ENCODE measurements at regions not wholly inside any gene's neighbourhood (a gene's known extent, or its start where the extent isn't known, plus 50 kb on each side); places are given as distances from the start of the nearest gene placed in this dataset.
A peak's percentile ranks its signal among the peaks of the same experiment; 100 is the strongest.

GRCh38 chr20:10771435-10772140 lies 97.8 kb upstream of the JAG1 start:
- Histone ChIP-seq H2AFZ (replicated peaks; ENCODE audit: low read length, poor library complexity) (no peak overlapping the region), H2AK5ac (ENCODE audit: low read depth, low read length) (no peak overlapping the region), H3K4me3 (ENCODE audit: insufficient read depth, low read depth, low read length) (no peak overlapping the region), H3K36me3 (ENCODE audit: control insufficient read depth, insufficient read depth, low read length) (no peaks in the 10 kb centered on the region), H4K91ac (ENCODE audit: insufficient read depth, low read depth, low read length) (no peak overlapping the region), H2AK9ac (replicated peaks; ENCODE audit: low read depth, low read length, poor library complexity) (no peak overlapping the region), H4K8ac (ENCODE audit: low read depth in 2 of 2, low read length in 2 of 2) (no peak overlapping the region), H3K79me1 (ENCODE audit: low read depth in 1 of 2, low read length in 2 of 2) (no peaks in the 10 kb centered on the region), H2BK5ac (ENCODE audit: low read depth, low read length, poor library complexity, severe bottlenecking) (no peak overlapping the region), H4K20me1 (ENCODE audit: insufficient read depth, low read length) (no peaks in the 10 kb centered on the region), H2BK20ac (ENCODE audit: low read depth, low read length) (no peak overlapping the region), H3K9me1 (ENCODE audit: insufficient read depth, low read length) (no peaks in the 10 kb centered on the region), H3K56ac (ENCODE audit: extremely low read depth, insufficient read depth, low read length) (no peak overlapping the region), H3K4me2 (ENCODE audit: low read depth, low read length) (no peak overlapping the region), H3K27ac (ENCODE audit: insufficient read depth, low read length) (no peak overlapping the region), H4K5ac (ENCODE audit: low read depth, low read length) (no peak overlapping the region), H3K18ac (ENCODE audit: low read depth, low read length) (no peak overlapping the region), H3K27me3 (ENCODE audit: control insufficient read depth, insufficient read depth, low read length) (no peaks in the 10 kb centered on the region), H2BK120ac (ENCODE audit: low read depth, low read length) (no peak overlapping the region), H3K23ac (ENCODE audit: low read depth, low read length) (no peak overlapping the region), H3K4me1 (ENCODE audit: control insufficient read depth, insufficient read depth, low read length) (no peaks in the 10 kb centered on the region), H3K9ac (ENCODE audit: low read depth, low read length) (no peak overlapping the region), H3K14ac (replicated peaks; ENCODE audit: low read depth, low read length) (no peak overlapping the region), H3K9me3 (ENCODE audit: control insufficient read depth, insufficient read depth, low read length) (no peaks in the 10 kb centered on the region), H2BK15ac (ENCODE audit: low read depth, low read length) (no peak overlapping the region), H3K4ac (ENCODE audit: low read depth, low read length) (no peak overlapping the region)
- intact Hi-C loops (cut with micrococcal nuclease) = no loop called here
- dilution Hi-C loops (cut with HindIII; ENCODE audit: low sequenced_read_pairs, unreplicated experiment) = no loop called here
- ChIA-PET CTCF (no interaction called here), POLR2A (ENCODE audit: unreplicated experiment) (no interaction called here)
- no CpG with 5 or more reads among the region's 1 CpG for WGBS, 2 experiments (ENCODE audit: extremely low coverage in 2 of 2, insufficient read length in 1 of 2)
- in situ Hi-C loops (cut with MboI; ENCODE audit: low sequenced_read_pairs) = no loop called here
- DNase-seq (peak; percentile 38), ATAC-seq (ENCODE audit: low read depth) (no peak)
- BruUV-seq (replicated peaks) = no TSS peak
- TF ChIP-seq RCOR1 (IDR thresholded peaks at IDR 0.05; ENCODE audit: insufficient replicate concordance, low read length) = no peak
- TF ChIP-seq POLR2A (IDR thresholded peaks at IDR 0.05; ENCODE audit: low read depth, low read length) = no peak
- no peak for TF ChIP-seq MXI1 (IDR thresholded peaks at IDR 0.05; ENCODE audit: borderline replicate concordance, low read depth, low read length)
- no peak for TF ChIP-seq USF2 (IDR thresholded peaks at IDR 0.05; ENCODE audit: low read depth, low read length)
- no peak for TF ChIP-seq RAD21 (IDR thresholded peaks at IDR 0.05; ENCODE audit: low read length)
- no peak for TF ChIP-seq RFX5 (IDR thresholded peaks at IDR 0.05; ENCODE audit: low read depth, low read length)
- no peak for TF ChIP-seq SMC3 (IDR thresholded peaks at IDR 0.05; ENCODE audit: low read depth, low read length)
- TF ChIP-seq CTCF (conservative IDR thresholded peaks at IDR 0.05; ENCODE audit: low read depth, low read length) = no peak
- no peak for TF ChIP-seq CEBPB (IDR thresholded peaks at IDR 0.05; ENCODE audit: low read depth, low read length)
- TF ChIP-seq BHLHE40 (IDR thresholded peaks at IDR 0.05; ENCODE audit: low read depth, low read length) = no peak
